Neural cell (in vitro differentiated cells): ENCODE measurements at regions not wholly inside any gene's neighbourhood (a gene's known extent, or its start where the extent isn't known, plus 50 kb on each side); places are given as distances from the start of the nearest gene placed in this dataset.

Experiments
- CTCF ChIP-seq: fragments of 450-650 bp; IDR thresholded peaks from 2 replicates; pipeline ENCODE4 v1.5.1; 2014; ENCODE audit warnings: antibody characterized with exemption, mild to moderate bottlenecking, moderate library complexity; ENCODE audit not compliant: poor library complexity, severe bottlenecking
- POLR2AphosphoS5 ChIP-seq: IDR thresholded peaks from 2 replicates; pipeline ENCODE4 v1.6.1; 2012
- REST ChIP-seq: IDR thresholded peaks from 2 replicates; pipeline ENCODE4 v1.6.1; 2012; ENCODE audit warnings: borderline replicate concordance

- TF ChIP-seq CTCF (no peak), REST (no peak), POLR2AphosphoS5 (no peak)
Measured at GRCh38 chr5:155485386-155485785, 471.8 kb downstream of the KIF4B start.
